ENCODE measurements at regions not wholly inside any gene's neighbourhood (a gene's known extent, or its start where the extent isn't known, plus 50 kb on each side); places are given as distances from the start of the nearest gene placed in this dataset.
"Not testable (repeated sequence)": the region's sequence is repeated elsewhere in the genome, so short reads cannot be mapped to it uniquely, and the experiment has no call there.

GRCh38 chr5:86671536-86671935 is 53.8 kb downstream of the COX7C start:
- Mint-ChIP-seq H3K36me3 (ENCODE audit: low read depth) (no peaks in the 10 kb centered on the region), H3K4me3 (no peak overlapping the region), H3K9me3 (no peaks in the 10 kb centered on the region), H3K4me1 (ENCODE audit: low read depth) (no peaks in the 10 kb centered on the region), H3K27ac (no peak overlapping the region), H3K27me3 (peaks cover 4% of the 10 kb centered on the region)
- intact Hi-C loops (cut with micrococcal nuclease) = no loop called here

GRCh38 chr5:86674069-86674468 is 56.3 kb downstream of the COX7C start:
- Mint-ChIP-seq H3K27ac (no peak overlapping the region), H3K9me3 (no peaks in the 10 kb centered on the region), H3K27me3 (peaks cover 4% of the 10 kb centered on the region), H3K36me3 (ENCODE audit: low read depth) (no peaks in the 10 kb centered on the region), H3K4me1 (ENCODE audit: low read depth) (no peaks in the 10 kb centered on the region), H3K4me3 (no peak overlapping the region)
- intact Hi-C loops (cut with micrococcal nuclease) = no loop called here

- H3K27me3 Mint-ChIP-seq = peaks cover 4% of the 10 kb centered on the region
- no peaks in the 10 kb centered on the region for H3K4me1 Mint-ChIP-seq (ENCODE audit: low read depth)
- H3K4me3 Mint-ChIP-seq = no peak overlapping the region
- no peaks in the 10 kb centered on the region for H3K36me3 Mint-ChIP-seq (ENCODE audit: low read depth)
- H3K9me3 Mint-ChIP-seq = no peaks in the 10 kb centered on the region
- intact Hi-C loops (cut with micrococcal nuclease) = no loop called here
- H3K27ac Mint-ChIP-seq = no peak overlapping the region
These were observed 57.6 kb downstream of the COX7C start for GRCh38 chr5:86675311-86675710.

- Mint-ChIP-seq H3K9me3 (no peaks in the 10 kb centered on the region), H3K27me3 (peaks cover 2% of the 10 kb centered on the region), H3K27ac (no peak overlapping the region), H3K4me3 (no peak overlapping the region), H3K36me3 (ENCODE audit: low read depth) (no peaks in the 10 kb centered on the region), H3K4me1 (ENCODE audit: low read depth) (no peaks in the 10 kb centered on the region)
- intact Hi-C loops (cut with micrococcal nuclease) = no loop called here
These were observed 61.8 kb downstream of the COX7C start for GRCh38 chr5:86679529-86679928.

- Mint-ChIP-seq H3K4me1 (ENCODE audit: low read depth) (no peaks in the 10 kb centered on the region), H3K36me3 (ENCODE audit: low read depth) (no peaks in the 10 kb centered on the region), H3K27me3 (peaks cover 2% of the 10 kb centered on the region), H3K4me3 (no peak overlapping the region), H3K9me3 (no peaks in the 10 kb centered on the region), H3K27ac (no peak overlapping the region)
- intact Hi-C loops (cut with micrococcal nuclease) = no loop called here
These were observed 62.2 kb downstream of the COX7C start for GRCh38 chr5:86679949-86680348.

GRCh38 chr5:86684222-86684621 is 66.5 kb downstream of the COX7C start:
- Mint-ChIP-seq H3K36me3 (ENCODE audit: low read depth) (no peaks in the 10 kb centered on the region), H3K27ac (no peak overlapping the region), H3K4me1 (ENCODE audit: low read depth) (no peaks in the 10 kb centered on the region), H3K9me3 (no peaks in the 10 kb centered on the region), H3K27me3 (no peaks in the 10 kb centered on the region), H3K4me3 (no peak overlapping the region)
- intact Hi-C loops (cut with micrococcal nuclease) = no loop called here

- no peak overlapping the region for H3K27ac Mint-ChIP-seq
These were observed 68.3 kb downstream of the COX7C start for GRCh38 chr5:86686046-86686445.

GRCh38 chr5:86688406-86688805 is 70.7 kb downstream of the COX7C start:
- Mint-ChIP-seq H3K27me3 (no peaks in the 10 kb centered on the region), H3K9me3 (no peaks in the 10 kb centered on the region), H3K27ac (no peak overlapping the region), H3K4me3 (no peak overlapping the region), H3K36me3 (ENCODE audit: low read depth) (no peaks in the 10 kb centered on the region), H3K4me1 (ENCODE audit: low read depth) (no peaks in the 10 kb centered on the region)
- intact Hi-C loops (cut with micrococcal nuclease) = no loop called here

More at GRCh38 chr5:86686046-86686445, 68.3 kb downstream of the COX7C start:
- H3K4me1 Mint-ChIP-seq (ENCODE audit: low read depth) = no peaks in the 10 kb centered on the region
- H3K36me3 Mint-ChIP-seq (ENCODE audit: low read depth) = no peaks in the 10 kb centered on the region
- intact Hi-C loops (cut with micrococcal nuclease) = no loop called here
- H3K9me3 Mint-ChIP-seq = no peaks in the 10 kb centered on the region
- H3K27me3 Mint-ChIP-seq = no peaks in the 10 kb centered on the region
- no peak overlapping the region for H3K4me3 Mint-ChIP-seq

GRCh38 chr5:86689103-86689729 is 71.5 kb downstream of the COX7C start:
- intact Hi-C loops (cut with micrococcal nuclease) = no loop called here
- no peak overlapping the region for H3K4me3 Mint-ChIP-seq
- H3K9me3 Mint-ChIP-seq = no peaks in the 10 kb centered on the region
- no peaks in the 10 kb centered on the region for H3K4me1 Mint-ChIP-seq (ENCODE audit: low read depth)
- no peaks in the 10 kb centered on the region for H3K27me3 Mint-ChIP-seq
- no peak overlapping the region for H3K27ac Mint-ChIP-seq
- H3K36me3 Mint-ChIP-seq (ENCODE audit: low read depth) = no peaks in the 10 kb centered on the region

GRCh38 chr5:86709157-86709881 is 91.6 kb downstream of the COX7C start:
- intact Hi-C loops (cut with micrococcal nuclease) = no loop called here
- Mint-ChIP-seq H3K27ac (no peak overlapping the region), H3K36me3 (ENCODE audit: low read depth) (no peaks in the 10 kb centered on the region), H3K27me3 (no peaks in the 10 kb centered on the region), H3K4me3 (no peak overlapping the region), H3K9me3 (no peaks in the 10 kb centered on the region), H3K4me1 (ENCODE audit: low read depth) (no peaks in the 10 kb centered on the region)

- no peaks in the 10 kb centered on the region for H3K4me1 Mint-ChIP-seq (ENCODE audit: low read depth)
- H3K4me3 Mint-ChIP-seq = no peak overlapping the region
- intact Hi-C loops (cut with micrococcal nuclease) = no loop called here
- no peaks in the 10 kb centered on the region for H3K36me3 Mint-ChIP-seq (ENCODE audit: low read depth)
- no peaks in the 10 kb centered on the region for H3K9me3 Mint-ChIP-seq
- no peak overlapping the region for H3K27ac Mint-ChIP-seq
- H3K27me3 Mint-ChIP-seq = no peaks in the 10 kb centered on the region
These were observed 98.4 kb downstream of the COX7C start for GRCh38 chr5:86716121-86716520.

- H3K4me1 Mint-ChIP-seq (ENCODE audit: low read depth); H3K27ac Mint-ChIP-seq; H3K4me3 Mint-ChIP-seq; intact Hi-C loops (cut with micrococcal nuclease); H3K36me3 Mint-ChIP-seq (ENCODE audit: low read depth); H3K27me3 Mint-ChIP-seq: not testable (repeated sequence)
- peaks cover 55% of the 10 kb centered on the region for H3K9me3 Mint-ChIP-seq
These were observed 113.8 kb downstream of the COX7C start for GRCh38 chr5:86731319-86732117.

GRCh38 chr5:86735370-86735769 is 117.6 kb downstream of the COX7C start:
- no peak overlapping the region for H3K27ac Mint-ChIP-seq
- intact Hi-C loops (cut with micrococcal nuclease) = no loop called here
- peaks cover 62% of the 10 kb centered on the region for H3K9me3 Mint-ChIP-seq
- no peaks in the 10 kb centered on the region for H3K27me3 Mint-ChIP-seq
- H3K4me3 Mint-ChIP-seq = no peak overlapping the region
- H3K4me1 Mint-ChIP-seq (ENCODE audit: low read depth) = no peaks in the 10 kb centered on the region
- no peaks in the 10 kb centered on the region for H3K36me3 Mint-ChIP-seq (ENCODE audit: low read depth)

GRCh38 chr5:86737579-86737978 is 119.8 kb downstream of the COX7C start:
- no peak overlapping the region for H3K4me3 Mint-ChIP-seq
- no peaks in the 10 kb centered on the region for H3K27me3 Mint-ChIP-seq
- no peaks in the 10 kb centered on the region for H3K36me3 Mint-ChIP-seq (ENCODE audit: low read depth)
- intact Hi-C loops (cut with micrococcal nuclease) = no loop called here
- H3K4me1 Mint-ChIP-seq (ENCODE audit: low read depth) = no peaks in the 10 kb centered on the region
- H3K9me3 Mint-ChIP-seq = peaks cover 41% of the 10 kb centered on the region
- H3K27ac Mint-ChIP-seq = no peak overlapping the region

Measured in dendritic cell treated with granulocyte-macrophage colony-stimulating factor and Interleukin-4, amounts not matched to agents 40 ng/mL and 50 ng/mL, for 4 days (primary cell).